ENCODE measurements at regions not wholly inside any gene's neighbourhood (a gene's known extent, or its start where the extent isn't known, plus 50 kb on each side); places are given as distances from the start of the nearest gene placed in this dataset.
"Not testable (repeated sequence)": the region's sequence is repeated elsewhere in the genome, so short reads cannot be mapped to it uniquely, and the experiment has no call there.

- no peak overlapping the region for H3K4me3 Mint-ChIP-seq
- DNase-seq: no peak
- no peaks in the 10 kb centered on the region for H3K9me3 Mint-ChIP-seq (ENCODE audit: insufficient read depth)
- H3K27ac Mint-ChIP-seq: no peak overlapping the region
- CTCF ChIA-PET: no interaction called here
- POLR2A ChIA-PET: no interaction called here
- no peaks in the 10 kb centered on the region for H3K4me1 Mint-ChIP-seq (ENCODE audit: low read depth)
- ATAC-seq: no peak
- H3K36me3 Mint-ChIP-seq (ENCODE audit: low read depth): no peaks in the 10 kb centered on the region
- H3K27me3 Mint-ChIP-seq (ENCODE audit: low read depth): no peaks in the 10 kb centered on the region
Observed at GRCh38 chr9:102185962-102186361, 447.5 kb upstream of the GRIN3A start.

GRCh38 chr9:102185371-102185770, 446.9 kb upstream of the GRIN3A start:
- ATAC-seq (no peak), DNase-seq (no peak)
- Mint-ChIP-seq H3K9me3 (ENCODE audit: insufficient read depth) (no peaks in the 10 kb centered on the region), H3K4me3 (no peak overlapping the region), H3K4me1 (ENCODE audit: low read depth) (no peaks in the 10 kb centered on the region), H3K36me3 (ENCODE audit: low read depth) (no peaks in the 10 kb centered on the region), H3K27me3 (ENCODE audit: low read depth) (no peaks in the 10 kb centered on the region), H3K27ac (no peak overlapping the region)
- POLR2A ChIA-PET: interaction anchor here (0.7 kb wide), 1 partner anchor 28 kb away, joined by 3 read pairs; no protein-coding TSS in a partner anchor
- CTCF ChIA-PET: no interaction called here

GRCh38 chr9:102178811-102179210, 440.4 kb upstream of the GRIN3A start:
- Mint-ChIP-seq H3K27me3 (ENCODE audit: low read depth) (no peaks in the 10 kb centered on the region), H3K4me1 (ENCODE audit: low read depth) (no peaks in the 10 kb centered on the region)

GRCh38 chr9:102174202-102174601, 435.8 kb upstream of the GRIN3A start:
- ATAC-seq; H3K4me1 Mint-ChIP-seq (ENCODE audit: low read depth); H3K36me3 Mint-ChIP-seq (ENCODE audit: low read depth); CTCF ChIA-PET; H3K27me3 Mint-ChIP-seq (ENCODE audit: low read depth); POLR2A ChIA-PET; H3K4me3 Mint-ChIP-seq; H3K27ac Mint-ChIP-seq; DNase-seq: not testable (repeated sequence)
- H3K9me3 Mint-ChIP-seq (ENCODE audit: insufficient read depth): peaks cover 15% of the 10 kb centered on the region

More at GRCh38 chr9:102178811-102179210, 440.4 kb upstream of the GRIN3A start:
- ChIA-PET CTCF (no interaction called here), POLR2A (no interaction called here)
- H3K4me3 Mint-ChIP-seq: no peak overlapping the region
- no peak for ATAC-seq
- no peaks in the 10 kb centered on the region for H3K36me3 Mint-ChIP-seq (ENCODE audit: low read depth)
- peaks cover 6% of the 10 kb centered on the region for H3K9me3 Mint-ChIP-seq (ENCODE audit: insufficient read depth)
- no peak overlapping the region for H3K27ac Mint-ChIP-seq
- DNase-seq: no peak

GRCh38 chr9:102164247-102164646, 425.8 kb upstream of the GRIN3A start:
- Mint-ChIP-seq H3K27me3 (ENCODE audit: low read depth) (no peaks in the 10 kb centered on the region), H3K4me3 (no peak overlapping the region), H3K36me3 (ENCODE audit: low read depth) (no peaks in the 10 kb centered on the region), H3K4me1 (ENCODE audit: low read depth) (no peaks in the 10 kb centered on the region), H3K9me3 (ENCODE audit: insufficient read depth) (peaks cover 11% of the 10 kb centered on the region), H3K27ac (no peak overlapping the region)
- ATAC-seq (no peak), DNase-seq (no peak)
- POLR2A ChIA-PET: no interaction called here
- CTCF ChIA-PET: no interaction called here

- H3K36me3 Mint-ChIP-seq (ENCODE audit: low read depth); H3K27ac Mint-ChIP-seq: not testable (repeated sequence)
Observed at GRCh38 chr9:102153081-102153480, 414.6 kb upstream of the GRIN3A start.

GRCh38 chr9:102135768-102136167, 397.3 kb upstream of the GRIN3A start:
- DNase-seq: no peak
- H3K36me3 Mint-ChIP-seq (ENCODE audit: low read depth): no peaks in the 10 kb centered on the region
- ChIA-PET POLR2A (no interaction called here), CTCF (no interaction called here)
- ATAC-seq: no peak
- no peaks in the 10 kb centered on the region for H3K27me3 Mint-ChIP-seq (ENCODE audit: low read depth)
- no peaks in the 10 kb centered on the region for H3K4me1 Mint-ChIP-seq (ENCODE audit: low read depth)
- no peak overlapping the region for H3K27ac Mint-ChIP-seq
- H3K9me3 Mint-ChIP-seq (ENCODE audit: insufficient read depth): peaks cover 11% of the 10 kb centered on the region
- H3K4me3 Mint-ChIP-seq: no peak overlapping the region

More at GRCh38 chr9:102153081-102153480, 414.6 kb upstream of the GRIN3A start:
- DNase-seq; POLR2A ChIA-PET; ATAC-seq; H3K4me3 Mint-ChIP-seq; CTCF ChIA-PET; H3K27me3 Mint-ChIP-seq (ENCODE audit: low read depth); H3K4me1 Mint-ChIP-seq (ENCODE audit: low read depth): not testable (repeated sequence)
- H3K9me3 Mint-ChIP-seq (ENCODE audit: insufficient read depth): peaks cover 18% of the 10 kb centered on the region

GRCh38 chr9:102124465-102124864, 386.0 kb upstream of the GRIN3A start:
- Mint-ChIP-seq H3K4me3 (no peak overlapping the region), H3K27me3 (ENCODE audit: low read depth) (no peaks in the 10 kb centered on the region), H3K4me1 (ENCODE audit: low read depth) (no peaks in the 10 kb centered on the region), H3K27ac (no peak overlapping the region), H3K36me3 (ENCODE audit: low read depth) (no peaks in the 10 kb centered on the region), H3K9me3 (ENCODE audit: insufficient read depth) (peaks cover 6% of the 10 kb centered on the region)
- ChIA-PET POLR2A (no interaction called here), CTCF (no interaction called here)
- ATAC-seq: no peak
- no peak for DNase-seq

GRCh38 chr9:102114557-102114956, 376.1 kb upstream of the GRIN3A start:
- CTCF ChIA-PET: no interaction called here

GRCh38 chr9:102113191-102113590, 374.7 kb upstream of the GRIN3A start:
- Mint-ChIP-seq H3K27me3 (ENCODE audit: low read depth) (no peaks in the 10 kb centered on the region), H3K9me3 (ENCODE audit: insufficient read depth) (peaks cover 4% of the 10 kb centered on the region), H3K27ac (no peak overlapping the region), H3K4me1 (ENCODE audit: low read depth) (no peaks in the 10 kb centered on the region), H3K4me3 (no peak overlapping the region), H3K36me3 (ENCODE audit: low read depth) (no peaks in the 10 kb centered on the region)
- DNase-seq (no peak), ATAC-seq (no peak)
- ChIA-PET CTCF (no interaction called here), POLR2A (no interaction called here)

More at GRCh38 chr9:102114557-102114956, 376.1 kb upstream of the GRIN3A start:
- Mint-ChIP-seq H3K4me3 (no peak overlapping the region), H3K27ac (no peak overlapping the region), H3K36me3 (ENCODE audit: low read depth) (no peaks in the 10 kb centered on the region), H3K9me3 (ENCODE audit: insufficient read depth) (peaks cover 4% of the 10 kb centered on the region), H3K4me1 (ENCODE audit: low read depth) (no peaks in the 10 kb centered on the region), H3K27me3 (ENCODE audit: low read depth) (no peaks in the 10 kb centered on the region)
- DNase-seq (no peak), ATAC-seq (no peak)
- POLR2A ChIA-PET: no interaction called here

- Mint-ChIP-seq H3K27ac (no peak overlapping the region), H3K4me1 (ENCODE audit: low read depth) (no peaks in the 10 kb centered on the region), H3K27me3 (ENCODE audit: low read depth) (no peaks in the 10 kb centered on the region), H3K4me3 (no peak overlapping the region), H3K36me3 (ENCODE audit: low read depth) (no peaks in the 10 kb centered on the region), H3K9me3 (ENCODE audit: insufficient read depth) (no peaks in the 10 kb centered on the region)
- POLR2A ChIA-PET: no interaction called here
- CTCF ChIA-PET: no interaction called here
- DNase-seq (no peak), ATAC-seq (no peak)
Observed at GRCh38 chr9:102106439-102106838, 368.0 kb upstream of the GRIN3A start.

GRCh38 chr9:102101723-102102122, 363.3 kb upstream of the GRIN3A start:
- POLR2A ChIA-PET: no interaction called here
- CTCF ChIA-PET: no interaction called here
- no peaks in the 10 kb centered on the region for H3K27me3 Mint-ChIP-seq (ENCODE audit: low read depth)
- no peaks in the 10 kb centered on the region for H3K4me1 Mint-ChIP-seq (ENCODE audit: low read depth)
- no peaks in the 10 kb centered on the region for H3K36me3 Mint-ChIP-seq (ENCODE audit: low read depth)
- DNase-seq (no peak), ATAC-seq (no peak)
- no peak overlapping the region for H3K27ac Mint-ChIP-seq
- H3K4me3 Mint-ChIP-seq: no peak overlapping the region
- H3K9me3 Mint-ChIP-seq (ENCODE audit: insufficient read depth): no peaks in the 10 kb centered on the region

GRCh38 chr9:102087141-102087540, 348.7 kb upstream of the GRIN3A start:
- ATAC-seq: no peak
- Mint-ChIP-seq H3K9me3 (ENCODE audit: insufficient read depth) (no peaks in the 10 kb centered on the region), H3K4me1 (ENCODE audit: low read depth) (no peaks in the 10 kb centered on the region), H3K27ac (no peak overlapping the region), H3K4me3 (no peak overlapping the region), H3K36me3 (ENCODE audit: low read depth) (no peaks in the 10 kb centered on the region), H3K27me3 (ENCODE audit: low read depth) (no peaks in the 10 kb centered on the region)
- POLR2A ChIA-PET: no interaction called here
- CTCF ChIA-PET: no interaction called here
- no peak for DNase-seq

All from activated CD8-positive, alpha-beta T cell treated with anti-CD3 and anti-CD28 coated beads, Interleukin-2, amount 10 ng/mL, durations not matched to agents 7 days and 5 days (primary cell).